K562 (cell line): ENCODE measurements at regions not wholly inside any gene's neighbourhood (a gene's known extent, or its start where the extent isn't known, plus 50 kb on each side); places are given as distances from the start of the nearest gene placed in this dataset.

ENCODE experiments used
- ATAC-seq: fragments of 200-7000 bp; cut with Tn5 transposase; 3 replicates; pipeline ENCODE4 v1.9.1; 2020; ENCODE audit warnings: moderate library complexity
- BruUV-seq: library from RNA; stranded (reverse); fragments of 400-500 nt; replicated peaks from 2 replicates; lab custom pipeline; 2021; lab: Mats Ljungman, UMichigan
- CTCF ChIA-PET: fragments of 300-600 bp; formaldehyde crosslinking; extraction: SDS; loops from one replicate; lab custom pipeline; 2021; ENCODE audit warnings: low intra/inter-chr PET ratio; lab: Yijun Ruan, JAX
- POLR2A ChIA-PET: fragments of 300-600, 350-650 bp; sonication (Branson Sonifier 250); formaldehyde crosslinking; extraction: SDS; loops from one replicate; lab custom pipeline; 2021; ENCODE audit warnings: antibody characterized with exemption, inconsistent platforms; lab: Yijun Ruan, JAX
- DNase-seq, 4 experiments: peaks; one replicate each; pipeline versions ENCODE4 v3.0.0 to v3.0.0-alpha.2; 2011 to 2018; ENCODE audit warnings: low spot score in 3 of 4, mixed read lengths in 3 of 4; ENCODE audit errors: extremely low read depth in 1 of 4
- FAIRE-seq: peaks from 2 replicates; lab custom pipeline; 2011; peaks lifted over from hg19 to GRCh38; lab: Jason Lieb, UNC
- H2AFZ ChIP-seq: 2 replicates; pipeline ENCODE4 v1.6.0; 2011; ENCODE audit warnings: low read depth, low read length, control low read depth, inconsistent platforms
- H3K27ac ChIP-seq: fragments of 200-600 bp; 3 replicates; pipeline ENCODE4 v1.8.0; 2011; ENCODE audit warnings: low read depth, mild to moderate bottlenecking, control low read depth, inconsistent platforms, low read length, moderate library complexity, mixed read lengths; ENCODE audit errors: extremely low read depth
- H3K27me3 ChIP-seq, 2 experiments: fragments of 300-600 bp in 1 of 2; 2 replicates in 1 of 2; 3 replicates in 1 of 2; pipeline versions ENCODE4 v1.6.0 to v1.8.0; 2011; ENCODE audit warnings: inconsistent platforms in 2 of 2, low read length in 2 of 2, mild to moderate bottlenecking in 1 of 2, mixed read lengths in 1 of 2, moderate library complexity in 1 of 2; ENCODE audit not compliant: control insufficient read depth in 2 of 2, insufficient read depth in 2 of 2
- H3K36me3 ChIP-seq: fragments of 300-600 bp; 3 replicates; pipeline ENCODE4 v1.8.0; 2011; ENCODE audit warnings: mild to moderate bottlenecking, low read length, inconsistent platforms; ENCODE audit not compliant: control insufficient read depth, insufficient read depth
- H3K4me1 ChIP-seq, 2 experiments: fragments of 200-600 bp in 1 of 2; replicated peaks in 1 of 2; 2 replicates in 1 of 2; 3 replicates in 1 of 2; pipeline versions ENCODE4 v1.5.1 to v1.8.0; 2011; ENCODE audit warnings: inconsistent platforms in 2 of 2, low read length in 2 of 2, mild to moderate bottlenecking in 1 of 2, mixed read lengths in 1 of 2, moderate library complexity in 1 of 2; ENCODE audit not compliant: control insufficient read depth in 2 of 2, insufficient read depth in 2 of 2
- H3K4me2 ChIP-seq: 2 replicates; pipeline ENCODE4 v1.6.1; 2011; ENCODE audit warnings: low read length, control low read depth, inconsistent platforms, mixed read lengths; ENCODE audit not compliant: insufficient read depth
- H3K4me3 ChIP-seq: fragments of 200-600 bp; sonication (generic), shearing (Covaris generic); 2 replicates; pipeline ENCODE4 v1.5.1; 2016; ENCODE audit warnings: control low read depth, inconsistent platforms
- H3K79me2 ChIP-seq: fragments of 200-600 bp; 3 replicates; pipeline ENCODE4 v1.8.0; 2011; ENCODE audit warnings: low read length, inconsistent platforms; ENCODE audit not compliant: control insufficient read depth, insufficient read depth
- H3K9ac ChIP-seq, 2 experiments: 2 replicates each; pipeline versions ENCODE4 v1.6.0 to v1.6.1; 2011; ENCODE audit warnings: low read depth in 2 of 2, low read length in 2 of 2, control low read depth in 1 of 2, inconsistent platforms in 1 of 2, mild to moderate bottlenecking in 1 of 2, mixed read lengths in 1 of 2; ENCODE audit not compliant: insufficient read depth in 1 of 2
- H3K9me1 ChIP-seq: one replicate; pipeline ENCODE4 v1.6.0; 2011; ENCODE audit warnings: inconsistent platforms, mild to moderate bottlenecking, low read length, moderate library complexity; ENCODE audit not compliant: control insufficient read depth, insufficient read depth
- H3K9me3 ChIP-seq: replicated peaks from 2 replicates; pipeline ENCODE4 v1.5.1; 2011; ENCODE audit warnings: low read depth, low read length, inconsistent platforms; ENCODE audit not compliant: control insufficient read depth, insufficient read depth
- H4K20me1 ChIP-seq: replicated peaks from 2 replicates; pipeline ENCODE4 v1.6.1; 2011; ENCODE audit warnings: low read length, inconsistent platforms, mixed read lengths; ENCODE audit not compliant: control insufficient read depth, insufficient read depth
- CBFA2T3 ChIP-seq: fragments of 450-650 bp; IDR thresholded peaks from 2 replicates; pipeline ENCODE4 v1.6.1; 2017
- CCNT2 ChIP-seq: IDR thresholded peaks from 2 replicates; pipeline ENCODE4 v1.6.1; 2011; ENCODE audit warnings: borderline replicate concordance, low read depth, mild to moderate bottlenecking, moderate library complexity, mixed read lengths, low read length; ENCODE audit not compliant: insufficient read length; ENCODE audit errors: extremely low read depth
- CHCHD3 ChIP-seq: fragments of 250-450 bp; sonication (Bioruptor Pico); IDR thresholded peaks from 2 replicates; pipeline ENCODE4 v2.1.2; 2022; ENCODE audit warnings: mild to moderate bottlenecking
- ELF4 ChIP-seq: fragments of 450-650 bp; formaldehyde crosslinking; IDR thresholded peaks from 2 replicates; pipeline ENCODE4 v1.4.0; 2022; ENCODE audit warnings: missing genetic modification characterization
- NUFIP1 ChIP-seq: fragments of 450-650 bp; IDR thresholded peaks from 2 replicates; pipeline ENCODE4 v1.6.1; 2018; ENCODE audit not compliant: partially characterized antibody
- PTRF ChIP-seq: fragments of 450-650 bp; IDR thresholded peaks from 2 replicates; pipeline ENCODE4 v1.6.1; 2016; ENCODE audit warnings: mild to moderate bottlenecking, missing genetic modification characterization, missing compliant biosample characterization
- PTTG1 ChIP-seq: fragments of 450-650 bp; IDR thresholded peaks from 2 replicates; pipeline ENCODE4 v1.6.1; 2016; ENCODE audit warnings: low read depth, mild to moderate bottlenecking, missing genetic modification characterization, missing compliant biosample characterization
- SMARCA5 ChIP-seq: fragments of 450-650 bp; IDR thresholded peaks from 2 replicates; pipeline ENCODE4 v1.6.1; 2016
- ZFP30 ChIP-seq: fragments of 250-450 bp; sonication (Bioruptor Pico); IDR thresholded peaks from 2 replicates; pipeline ENCODE4 v1.8.0; 2022; ENCODE audit warnings: moderate library complexity, mild to moderate bottlenecking, inconsistent platforms, borderline replicate concordance
- WGBS: fragments of 100-300 bp; shearing (Covaris generic); methylation state at CpG from one replicate; pipeline ENCODE4 v1.1.6; 2016; ENCODE audit warnings: low coverage, mixed read lengths; ENCODE audit not compliant: insufficient coverage; ENCODE audit errors: missing lambda C conversion rate; 5-methylcytosine and 5-hydroxymethylcytosine counted together
- in situ Hi-C: fragments of 300-500 bp; cut with MboI; formaldehyde crosslinking; loops from 4 replicates; pipeline ENCODE4 v1.15.0; 2018; ENCODE audit warnings: inconsistent platforms, mixed read lengths
- intact Hi-C: fragments of 100-400 bp; cut with micrococcal nuclease; formaldehyde crosslinking; loops from 2 replicates; pipeline ENCODE4 v1.14.2; 2022
- TF ChIP-seq, protein P1 (sequence below): fragments of 450-650 bp; IDR thresholded peaks from 2 replicates; pipeline ENCODE4 v1.6.1; 2016; ENCODE audit warnings: antibody characterized with exemption

GRCh38 chr9:115414561-115414960 is 296.6 kb upstream of the TNC start:
- ATAC-seq (no peak), FAIRE-seq (no peak), DNase-seq (no peak)
- WGBS, result 0% methylated on average over 1 of the region's 1 CpG
- ChIA-PET CTCF (no interaction called here), POLR2A (no interaction called here)
- no peak overlapping the region for H2AFZ ChIP-seq
- H3K9ac ChIP-seq, result no peak overlapping the region
- H3K27me3 ChIP-seq, result no peaks in the 10 kb centered on the region
- no peaks in the 10 kb centered on the region for H3K36me3 ChIP-seq
- no peak overlapping the region for H3K4me2 ChIP-seq
- BruUV-seq, result no TSS peak
- H3K79me2 ChIP-seq, result no peaks in the 10 kb centered on the region
- no peaks in the 10 kb centered on the region; the same call in 1 of the 2 replicates for H3K9me3 ChIP-seq
- in situ Hi-C loops, result no loop called here
- H3K4me3 ChIP-seq, result no peak overlapping the region
- no peaks in the 10 kb centered on the region for H3K4me1 ChIP-seq
- TF ChIP-seq, protein P1, sequence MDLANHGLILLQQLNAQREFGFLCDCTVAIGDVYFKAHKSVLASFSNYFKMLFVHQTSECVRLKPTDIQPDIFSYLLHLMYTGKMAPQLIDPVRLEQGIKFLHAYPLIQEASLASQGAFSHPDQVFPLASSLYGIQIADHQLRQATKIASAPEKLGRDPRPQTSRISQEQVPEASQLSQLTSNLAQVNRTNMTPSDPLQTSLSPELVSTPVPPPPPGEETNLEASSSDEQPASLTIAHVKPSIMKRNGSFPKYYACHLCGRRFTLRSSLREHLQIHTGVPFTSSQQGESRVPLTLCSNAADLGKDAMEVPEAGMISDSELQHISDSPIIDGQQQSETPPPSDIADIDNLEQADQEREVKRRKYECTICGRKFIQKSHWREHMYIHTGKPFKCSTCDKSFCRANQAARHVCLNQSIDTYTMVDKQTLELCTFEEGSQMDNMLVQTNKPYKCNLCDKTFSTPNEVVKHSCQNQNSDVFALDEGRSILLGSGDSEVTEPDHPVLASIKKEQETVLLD, result no peak
- TF ChIP-seq ELF4 (CRISPR knock-in tag) (no peak), PTTG1 (tag) (no peak), NUFIP1 (no peak), SMARCA5 (no peak), CBFA2T3 (no peak), CCNT2 (no peak), ZFP30 (CRISPR knock-in tag) (no peak), CHCHD3 (CRISPR knock-in tag) (no peak), PTRF (no peak)
- TF ChIP-seq, all 486 proteins: peak for 0
- Histone ChIP-seq H3K27ac (no peak overlapping the region), H3K9me1 (no peaks in the 10 kb centered on the region), H4K20me1 (no peaks in the 10 kb centered on the region)
- intact Hi-C loops, result no loop called here
